GM21619 (cell line): ENCODE measurements at regions not wholly inside any gene's neighbourhood (a gene's known extent, or its start where the extent isn't known, plus 50 kb on each side); places are given as distances from the start of the nearest gene placed in this dataset.

Experiments used
- ATAC-seq: cut with Tn5 transposase; IDR thresholded peaks from one replicate; pipeline ENCODE4 v1.9.1; 2021; ENCODE audit not compliant: unreplicated experiment

GRCh38 chrX:69306063-69306404 is 140.8 kb upstream of the PJA1 start:
- ATAC-seq, result no peak

GRCh38 chrX:69305333-69306062 is 140.2 kb upstream of the PJA1 start:
- ATAC-seq, result no peak

GRCh38 chrX:69303231-69303630 is 138.0 kb upstream of the PJA1 start:
- ATAC-seq, result no peak

- no peak for ATAC-seq
Measured at GRCh38 chrX:69299951-69300714, 134.9 kb upstream of the PJA1 start.

- no peak for ATAC-seq
Measured at GRCh38 chrX:69299285-69299684, 134.0 kb upstream of the PJA1 start.

GRCh38 chrX:69298466-69299140 is 133.3 kb upstream of the PJA1 start:
- ATAC-seq, result no peak

- no peak for ATAC-seq
Measured at GRCh38 chrX:69297506-69297905, 132.3 kb upstream of the PJA1 start.

- ATAC-seq, result no peak
Measured at GRCh38 chrX:69293776-69294601, 128.7 kb upstream of the PJA1 start.

GRCh38 chrX:69291116-69291515 is 125.9 kb upstream of the PJA1 start:
- ATAC-seq, result no peak

GRCh38 chrX:69290292-69290691 is 125.0 kb upstream of the PJA1 start:
- no peak for ATAC-seq

GRCh38 chrX:69289793-69290123 is 124.5 kb upstream of the PJA1 start:
- no peak for ATAC-seq

GRCh38 chrX:69289046-69289792 is 124.0 kb upstream of the PJA1 start:
- no peak for ATAC-seq

- no peak for ATAC-seq
Measured at GRCh38 chrX:69287095-69287494, 121.8 kb upstream of the PJA1 start.

GRCh38 chrX:69286565-69286906 is 121.3 kb upstream of the PJA1 start:
- no peak for ATAC-seq

- ATAC-seq, result no peak
Measured at GRCh38 chrX:69285881-69286564, 120.8 kb upstream of the PJA1 start.

- ATAC-seq, result no peak
Measured at GRCh38 chrX:69285401-69285877, 120.2 kb upstream of the PJA1 start.

- no peak for ATAC-seq
Measured at GRCh38 chrX:69284491-69284890, 119.2 kb upstream of the PJA1 start.

GRCh38 chrX:69282893-69283690 is 117.8 kb upstream of the PJA1 start:
- ATAC-seq, result no peak

GRCh38 chrX:69280933-69281332 is 115.7 kb upstream of the PJA1 start:
- ATAC-seq, result no peak
